ENCODE measurements at regions not wholly inside any gene's neighbourhood (a gene's known extent, or its start where the extent isn't known, plus 50 kb on each side); places are given as distances from the start of the nearest gene placed in this dataset.
A peak's percentile ranks its signal among the peaks of the same experiment; 100 is the strongest.
"Not testable (repeated sequence)": the region's sequence is repeated elsewhere in the genome, so short reads cannot be mapped to it uniquely, and the experiment has no call there.

DNA sequence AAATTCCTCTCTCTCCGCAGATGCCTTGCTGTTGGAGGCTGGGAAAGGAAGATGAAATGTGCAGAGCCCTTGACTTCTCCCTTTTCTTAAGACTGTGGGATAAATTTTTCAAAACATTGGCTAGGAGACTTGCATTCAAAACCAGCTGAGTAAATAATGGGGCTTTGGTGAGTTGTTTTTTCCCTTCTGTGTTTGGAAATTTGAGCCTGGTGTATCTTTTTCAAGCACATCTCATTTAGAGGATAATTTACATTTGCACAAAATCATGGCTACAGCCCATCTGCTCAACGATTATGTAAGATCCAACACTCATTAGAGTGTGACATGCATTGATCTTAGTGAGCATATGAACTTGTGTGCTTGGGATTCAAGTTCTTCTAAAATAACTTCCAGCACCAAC, 112.1 kb upstream of the ATP8B1 start:
- no peak for DNase-seq

- no peak for DNase-seq
Measured at GRCh38 chr18:57913686-57914085, 110.6 kb upstream of the ATP8B1 start.

GRCh38 chr18:57910817-57911216, 107.7 kb upstream of the ATP8B1 start:
- DNase-seq: no peak

DNA sequence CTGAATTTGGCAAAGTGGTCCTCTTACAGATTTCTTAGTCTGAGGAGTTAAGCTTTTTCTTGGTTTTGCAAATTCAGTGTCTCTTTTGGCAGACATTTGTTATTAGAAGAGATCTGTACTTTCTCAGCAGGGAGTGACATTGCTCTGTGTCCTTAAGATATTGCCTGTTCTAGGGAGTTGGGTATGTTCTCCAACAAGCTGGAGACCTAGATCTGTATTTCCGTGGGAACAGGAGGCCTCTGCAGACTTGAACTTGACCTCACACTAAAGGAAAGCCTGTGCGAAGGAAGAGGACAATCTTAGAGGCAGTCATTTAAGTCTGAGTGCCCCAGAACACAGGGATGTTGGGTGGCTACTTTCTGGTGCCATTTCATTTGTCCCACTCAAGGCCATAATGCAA, 107.0 kb upstream of the ATP8B1 start:
- no peak for DNase-seq

DNA sequence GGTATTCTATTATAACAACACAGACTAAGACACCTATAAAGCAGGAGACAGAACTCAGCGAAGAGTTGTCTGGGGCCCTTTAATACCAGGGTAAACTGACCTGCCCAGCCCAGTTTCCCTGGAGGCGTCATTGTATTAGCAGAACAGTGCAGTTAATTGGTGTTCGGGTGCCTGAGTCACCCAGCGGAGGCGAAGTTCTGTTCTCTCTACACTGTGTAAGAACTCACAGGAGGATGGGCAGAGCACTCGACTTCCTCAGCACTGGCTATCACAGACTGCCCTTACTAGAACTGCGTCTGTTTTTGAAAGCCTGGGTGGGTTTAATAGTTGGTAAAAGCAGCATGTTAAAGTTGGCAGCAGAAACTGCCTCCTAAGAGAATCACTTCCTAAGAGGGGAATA, 106.5 kb upstream of the ATP8B1 start:
- no peak for DNase-seq

DNA sequence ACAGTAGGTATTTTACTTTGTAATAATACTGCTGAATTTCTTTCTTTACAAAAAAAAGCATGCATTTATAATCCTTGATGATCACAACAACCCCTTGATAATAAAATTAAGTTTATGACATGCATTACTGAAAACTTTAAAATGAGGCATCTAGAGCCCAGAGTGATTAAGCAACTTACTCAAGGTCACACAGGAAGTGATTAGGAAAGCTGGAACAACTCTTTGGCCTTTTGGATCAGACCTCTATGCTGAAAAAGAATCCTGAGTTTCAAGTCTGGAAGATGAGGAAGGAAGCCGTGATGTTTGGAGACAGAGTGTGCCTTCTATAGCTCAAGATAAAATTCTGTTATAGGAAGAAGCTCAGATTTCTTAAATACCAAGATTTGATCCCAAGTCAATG, 105.0 kb upstream of the ATP8B1 start:
- no peak for DNase-seq

- no peak for DNase-seq
Measured at GRCh38 chr18:57907550-57907949, 104.4 kb upstream of the ATP8B1 start.

- no peak for DNase-seq
Measured at GRCh38 chr18:57906852-57907251, 103.7 kb upstream of the ATP8B1 start.

DNA sequence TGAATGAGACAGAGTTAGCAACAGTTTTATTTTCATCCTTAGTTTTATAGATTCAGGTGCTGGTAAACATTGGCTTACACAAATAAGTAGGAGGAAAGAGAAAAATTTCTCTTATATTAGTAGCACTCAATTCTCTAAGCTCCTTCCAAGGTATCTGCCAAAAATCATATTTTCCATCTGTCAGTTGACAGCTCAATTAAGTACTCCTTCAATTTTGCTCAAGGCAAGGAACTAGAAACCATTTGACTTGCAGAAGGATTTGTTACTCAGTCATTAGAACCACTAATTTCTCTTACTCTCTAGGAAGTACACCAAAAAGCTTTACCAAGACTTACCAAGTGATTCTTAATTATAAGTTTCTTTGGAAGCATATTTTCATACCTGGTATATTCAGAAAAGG, 101.4 kb upstream of the ATP8B1 start:
- DNase-seq: no peak

- no peak for DNase-seq
Measured at GRCh38 chr18:57902721-57903120, 99.6 kb upstream of the ATP8B1 start.

DNA sequence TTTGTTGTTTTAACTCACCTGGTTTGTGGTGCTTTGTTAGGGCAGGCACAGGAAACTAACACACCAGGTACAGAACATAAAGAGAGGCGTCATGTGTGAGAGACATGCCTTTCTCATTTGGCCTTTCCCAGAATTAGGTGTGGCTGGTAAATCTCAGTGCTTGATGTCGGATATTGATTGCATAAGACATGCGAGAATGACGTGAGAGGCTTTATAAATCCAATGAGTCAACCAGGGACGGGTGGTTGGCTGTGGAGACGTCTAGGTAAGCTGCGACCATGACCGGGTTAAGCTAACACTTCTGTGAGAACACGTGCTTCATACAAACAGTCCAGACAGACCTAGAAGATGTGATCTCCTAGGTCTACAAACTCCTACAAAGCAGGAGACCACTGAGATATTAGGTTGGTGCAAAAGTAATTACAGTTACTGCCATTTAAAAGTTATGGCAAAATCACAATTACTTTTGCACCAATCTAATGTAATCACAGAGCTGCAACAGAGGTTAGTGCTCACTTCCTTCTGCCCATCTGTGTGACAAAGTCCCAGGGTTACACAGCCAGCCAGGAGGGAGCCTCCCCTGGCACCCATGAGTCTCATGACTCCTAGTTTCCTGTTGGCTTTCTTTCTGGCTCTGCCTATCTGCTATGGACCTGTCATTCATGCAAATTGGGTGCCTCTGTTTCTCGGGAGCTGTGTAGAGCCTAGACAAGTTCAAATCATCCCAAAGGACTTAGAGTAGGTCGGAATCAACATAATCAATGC, 98.9 kb upstream of the ATP8B1 start:
- DNase-seq: no peak

- no peak for DNase-seq
Measured at GRCh38 chr18:57900906-57901435, 97.9 kb upstream of the ATP8B1 start.

GRCh38 chr18:57898506-57899124, 95.5 kb upstream of the ATP8B1 start:
- no peak for DNase-seq

DNA sequence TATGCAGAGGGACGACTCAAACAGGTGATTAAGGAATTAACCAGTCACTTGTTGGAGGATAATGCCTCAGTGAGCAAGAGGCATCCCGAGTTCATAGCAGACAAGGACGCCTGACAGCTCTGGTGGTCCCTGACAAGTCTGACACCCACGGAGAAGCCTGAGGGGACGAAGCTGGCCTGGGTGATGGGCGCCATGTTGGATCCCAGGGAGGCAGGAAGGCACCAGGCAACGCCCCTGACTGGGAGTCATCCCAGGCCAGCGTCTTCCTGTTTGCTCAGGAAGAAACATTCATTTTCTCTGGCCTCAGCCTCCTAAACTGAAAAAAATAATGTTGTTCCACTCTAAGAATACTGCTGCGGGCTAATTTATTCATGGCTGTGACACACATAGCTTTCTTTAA, 92.1 kb upstream of the ATP8B1 start:
- no peak for DNase-seq

DNA sequence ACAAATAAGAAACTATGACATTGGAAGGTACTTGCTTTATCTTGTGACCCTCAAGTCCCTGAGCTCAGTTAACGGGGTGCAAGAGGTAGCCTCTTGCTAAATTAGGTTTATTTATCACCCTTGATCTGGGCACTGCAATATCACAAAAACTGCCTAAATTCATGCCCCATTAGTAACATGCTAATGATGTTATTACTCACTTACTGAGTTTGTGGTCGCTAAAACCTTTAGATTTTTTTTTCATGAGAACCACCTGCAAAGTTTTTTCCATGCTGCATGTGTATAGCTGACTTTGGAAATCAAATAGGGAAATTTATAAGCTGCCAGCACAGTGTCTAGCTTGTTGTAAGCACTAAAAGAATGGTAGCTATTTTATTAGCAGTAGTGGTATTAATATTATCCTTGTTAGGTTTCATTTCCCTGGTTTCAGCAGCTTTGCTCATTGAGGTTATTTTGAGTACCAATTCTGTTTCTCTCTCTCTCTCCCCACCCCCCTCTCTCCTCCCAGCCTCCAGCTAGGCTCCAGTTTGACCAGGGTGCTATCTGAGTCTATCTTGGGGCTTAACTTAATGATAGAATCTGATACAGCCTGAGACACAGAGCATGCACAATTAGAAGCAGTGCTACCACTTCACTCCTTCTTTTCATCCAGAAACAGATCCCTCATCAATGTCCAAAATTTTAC, 88.7 kb upstream of the ATP8B1 start:
- DNase-seq: no peak

DNA sequence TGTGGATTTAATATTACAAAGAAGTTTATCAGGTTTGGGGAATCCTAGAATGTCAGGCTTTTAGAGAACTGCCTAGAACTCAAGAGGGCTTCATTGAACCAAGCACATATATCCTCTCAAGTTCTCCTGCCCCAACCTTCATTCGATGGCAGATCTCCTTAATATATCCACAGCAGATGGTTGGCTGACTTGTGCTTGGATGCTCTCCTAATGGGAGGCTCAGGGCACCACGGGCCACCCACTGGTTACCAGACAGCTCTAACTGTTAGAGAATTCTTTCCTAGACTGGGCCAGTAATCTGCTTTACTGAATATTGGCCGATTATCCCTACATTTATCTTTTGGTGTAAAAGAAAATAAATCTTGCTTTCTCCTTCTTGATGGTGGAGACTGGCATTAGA, 87.2 kb upstream of the ATP8B1 start:
- peak in 1 of 2 experiments; percentile 16 for DNase-seq

DNA sequence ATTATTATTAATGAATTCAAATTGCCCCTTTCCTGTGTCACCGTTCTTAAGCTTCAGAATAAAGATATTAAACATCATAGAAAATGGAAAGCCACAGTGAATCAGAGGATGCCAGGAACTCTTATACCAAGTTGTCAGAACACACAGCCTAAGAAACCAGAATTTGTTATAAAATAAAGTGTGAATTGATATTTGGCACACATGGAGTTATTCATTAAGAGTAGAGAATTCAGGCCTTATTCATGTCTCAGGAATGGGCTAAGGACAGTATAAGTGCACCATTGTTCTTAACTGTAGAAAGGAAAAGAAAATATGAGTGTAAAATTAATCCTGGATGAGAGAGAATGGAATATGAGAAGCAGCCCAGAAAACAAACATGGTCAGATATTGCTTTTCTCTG, 86.7 kb upstream of the ATP8B1 start:
- no peak for DNase-seq

DNA sequence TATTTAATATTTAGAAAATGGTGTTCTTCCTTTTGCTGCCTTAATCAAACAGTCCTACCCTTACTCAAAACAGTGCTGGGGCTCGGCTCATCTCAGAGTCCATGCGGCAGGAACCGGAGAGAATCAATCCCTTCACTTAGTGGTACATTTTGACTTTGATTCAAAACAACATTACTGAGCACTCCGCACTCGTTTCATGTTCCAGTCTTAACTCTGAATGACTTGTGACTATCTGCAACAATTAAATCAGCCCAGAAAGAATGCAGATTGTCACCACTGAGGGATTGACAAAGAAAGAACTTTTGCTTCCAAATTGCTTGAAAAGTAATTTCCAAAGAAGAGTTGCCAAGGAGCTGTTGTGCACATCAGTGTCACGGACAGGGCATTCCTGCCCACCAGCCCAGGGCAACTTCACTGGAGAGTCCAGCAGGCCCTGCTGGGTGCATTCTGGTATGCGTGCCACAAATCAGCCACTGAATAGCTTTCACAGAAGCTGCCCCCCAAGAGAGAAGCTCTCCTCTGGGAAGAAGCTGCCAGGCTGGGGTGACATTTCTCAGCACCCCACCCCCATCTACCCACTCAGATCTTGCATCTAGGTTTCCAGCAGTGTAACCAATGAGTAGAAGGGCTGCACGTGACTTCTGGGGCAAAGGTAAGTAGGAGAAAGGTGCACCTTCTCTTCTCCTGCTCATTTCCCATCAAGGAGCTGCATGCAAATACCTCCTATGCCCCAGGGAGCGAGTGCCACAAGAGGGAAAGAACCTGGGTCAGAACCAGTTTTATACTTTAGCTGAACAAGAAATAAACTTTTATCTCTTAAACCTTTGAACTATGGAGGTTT, 84.6 kb upstream of the ATP8B1 start:
- no peak for DNase-seq

- DNase-seq: no peak
Measured at GRCh38 chr18:57885931-57886330, 82.8 kb upstream of the ATP8B1 start.

DNA sequence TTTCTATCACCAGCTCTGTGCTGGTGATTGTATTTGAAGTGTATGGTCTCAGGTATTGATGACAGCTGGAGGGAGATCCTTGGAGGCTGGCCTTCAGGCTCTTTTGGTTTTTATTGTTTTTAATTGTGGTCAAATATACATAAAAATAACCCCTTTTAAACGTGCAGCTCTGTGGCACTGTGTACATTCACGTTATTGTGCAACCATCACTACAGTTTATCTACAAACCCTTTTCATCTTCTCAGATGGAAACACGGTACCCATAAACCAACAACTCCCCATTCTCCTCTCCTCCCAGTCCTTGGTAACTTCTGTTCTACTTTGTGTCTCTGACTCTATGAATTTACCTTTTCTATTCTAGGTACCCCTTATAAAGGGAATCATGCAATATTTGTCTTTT, 79.3 kb upstream of the ATP8B1 start:
- no peak for DNase-seq

DNA sequence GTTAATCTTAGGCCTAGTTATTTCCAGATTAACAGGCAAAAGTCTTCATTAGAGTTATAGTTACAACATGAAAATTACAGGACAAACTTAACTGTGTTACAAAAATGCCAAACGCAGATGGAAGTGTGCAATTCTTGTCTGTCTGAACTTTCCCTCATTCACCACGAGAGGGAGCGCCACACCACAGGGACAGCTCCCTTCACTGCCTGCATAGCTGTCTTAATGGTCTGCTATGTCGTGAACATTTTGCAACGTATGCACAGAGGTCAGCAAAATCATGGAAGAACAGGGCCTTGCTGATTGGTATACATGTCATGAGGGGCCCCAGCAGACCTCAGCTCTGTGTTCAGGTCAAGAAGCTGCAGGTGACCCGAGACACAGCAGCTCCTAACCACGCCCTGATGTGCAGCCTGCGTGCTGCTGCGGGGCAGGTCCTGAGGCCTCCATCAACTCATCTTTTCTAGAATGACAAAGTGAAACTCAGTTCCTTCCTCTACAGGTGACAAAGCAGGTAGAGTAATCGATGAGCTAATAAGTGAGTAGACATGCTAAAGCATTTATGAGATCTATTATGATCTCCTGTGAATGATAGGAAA, 78.8 kb upstream of the ATP8B1 start:
- DNase-seq: peak; percentile 24 to 71

GRCh38 chr18:57879924-57880323, 76.8 kb upstream of the ATP8B1 start:
- not testable (repeated sequence) for DNase-seq

DNA sequence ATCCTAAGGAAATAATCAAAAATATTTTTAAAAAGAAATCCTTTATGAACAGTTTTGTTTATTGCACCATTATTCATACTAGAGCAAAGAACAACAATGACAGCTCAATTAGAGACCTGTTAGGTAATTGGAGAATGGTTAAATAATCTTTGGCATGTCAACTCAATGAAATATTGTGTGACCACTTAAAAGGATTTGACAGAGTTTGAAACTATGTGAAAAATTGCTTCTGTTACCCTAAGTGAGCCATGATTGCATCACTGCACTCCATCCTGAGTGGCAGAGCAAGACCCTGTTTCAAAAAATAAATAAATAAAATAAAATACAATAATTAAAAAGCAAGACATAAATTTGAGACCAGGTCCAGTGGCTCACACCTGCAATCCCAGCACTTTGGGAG, 66.1 kb upstream of the ATP8B1 start:
- DNase-seq: no peak

All from cerebellar nuclear complex (tissue), 1 donor.